Spleen (tissue), 11 donors: ENCODE measurements at regions not wholly inside any gene's neighbourhood (a gene's known extent, or its start where the extent isn't known, plus 50 kb on each side); places are given as distances from the start of the nearest gene placed in this dataset.

Experiments used
- DNase-seq: peaks from one replicate; pipeline ENCODE4 v3.0.0-alpha.2; 2020
- H3K27ac ChIP-seq, 8 donors: fragments of 200-600 bp; sonication (generic) in 7 of 8; 1 replicate in 4 of 8; 2 replicates in 4 of 8; pipeline versions ENCODE4 v1.5.0 to v1.8.0; 2016 to 2021; ENCODE audit warnings: inconsistent platforms in 4 of 8, mild to moderate bottlenecking in 4 of 8, moderate library complexity in 1 of 8
- H3K27me3 ChIP-seq, 7 donors: fragments of 200-600 bp; sonication (generic) in 6 of 7; replicated peaks in 1 of 7; 1 replicate in 4 of 7; 2 replicates in 3 of 7; pipeline versions ENCODE4 v1.5.0 to v1.8.0; 2016 to 2021; ENCODE audit warnings: inconsistent platforms in 3 of 7, mild to moderate bottlenecking in 1 of 7
- H3K36me3 ChIP-seq, 6 donors: fragments of 200-600 bp; sonication (generic) in 5 of 6; 1 replicate in 4 of 6; 2 replicates in 2 of 6; pipeline versions ENCODE4 v1.5.0 to v1.8.0; 2016 to 2021; ENCODE audit warnings: inconsistent platforms in 2 of 6
- H3K4me1 ChIP-seq, 6 donors: fragments of 200-600 bp; sonication (generic) in 5 of 6; 1 replicate in 3 of 6; 2 replicates in 3 of 6; pipeline versions ENCODE4 v1.5.0 to v1.8.0; 2016 to 2021; ENCODE audit warnings: inconsistent platforms in 3 of 6
- H3K4me3 ChIP-seq, 8 donors: fragments of 200-600 bp; sonication (generic) in 7 of 8; 1 replicate in 4 of 8; 2 replicates in 4 of 8; pipeline versions ENCODE4 v1.5.0 to v1.8.0; 2016 to 2021; ENCODE audit warnings: inconsistent platforms in 4 of 8, mild to moderate bottlenecking in 4 of 8, moderate library complexity in 2 of 8
- H3K9me3 ChIP-seq, 8 donors: fragments of 200-600 bp; sonication (generic) in 7 of 8; 1 replicate in 4 of 8; 2 replicates in 4 of 8; pipeline versions ENCODE4 v1.5.0 to v1.8.0; 2016 to 2021; ENCODE audit warnings: inconsistent platforms in 4 of 8
- POLR2A ChIP-seq, 3 donors: fragments of 450-650 bp; IDR thresholded peaks; one replicate each; pipeline ENCODE4 v1.5.1; 2017; ENCODE audit warnings: antibody characterized with exemption in 3 of 3, mild to moderate bottlenecking in 1 of 3
- POLR2AphosphoS5 ChIP-seq, 3 donors: sonication (generic); formaldehyde crosslinking; IDR thresholded peaks; one replicate each; pipeline ENCODE4 v1.5.1; 2017; ENCODE audit warnings: antibody characterized with exemption in 3 of 3
- WGBS, 5 donors: extraction: QIAGEN DNeasy Blood & Tissue Kit in 3 of 5; methylation state at CpG; one replicate each; pipeline versions ENCODE4 v1.1.5 to v1.1.7; 2013 to 2018; 5-methylcytosine and 5-hydroxymethylcytosine counted together
- intact Hi-C: fragments of 100-400 bp; cut with DNase I; formaldehyde crosslinking; loops from one replicate; pipeline ENCODE4 v1.15.0; 2023; ENCODE audit warnings: low total_unique reads
- TF ChIP-seq, protein P1 (sequence below), 11 experiments: fragments of 200-600 bp in 7 of 11; fragments of 450-650 bp in 4 of 11; sonication (generic) in 4 of 11; IDR thresholded peaks in 8 of 11; conservative IDR thresholded peaks in 3 of 11; 1 replicate in 7 of 11; 2 replicates in 4 of 11; pipeline versions ENCODE4 v1.4.0 to v1.8.0; 2016 to 2021; ENCODE audit warnings: antibody characterized with exemption in 11 of 11, inconsistent platforms in 4 of 11, mild to moderate bottlenecking in 1 of 11
- donor health status: healthy with polysubstance abuse.
- donor health status: DM: no; HTN: no; CAD: no; lungs with moderate emphysema.
- donor health status: DM: no; HTN: no; CAD: no.
- donor health status: Bipolar disorder and iron deficiency.
- donor health status: healthy.
- donor health status: DM: no; HTN: no; CAD: no.
- donor health status: DM: yes; HTN: yes; CAD: no.

DNA sequence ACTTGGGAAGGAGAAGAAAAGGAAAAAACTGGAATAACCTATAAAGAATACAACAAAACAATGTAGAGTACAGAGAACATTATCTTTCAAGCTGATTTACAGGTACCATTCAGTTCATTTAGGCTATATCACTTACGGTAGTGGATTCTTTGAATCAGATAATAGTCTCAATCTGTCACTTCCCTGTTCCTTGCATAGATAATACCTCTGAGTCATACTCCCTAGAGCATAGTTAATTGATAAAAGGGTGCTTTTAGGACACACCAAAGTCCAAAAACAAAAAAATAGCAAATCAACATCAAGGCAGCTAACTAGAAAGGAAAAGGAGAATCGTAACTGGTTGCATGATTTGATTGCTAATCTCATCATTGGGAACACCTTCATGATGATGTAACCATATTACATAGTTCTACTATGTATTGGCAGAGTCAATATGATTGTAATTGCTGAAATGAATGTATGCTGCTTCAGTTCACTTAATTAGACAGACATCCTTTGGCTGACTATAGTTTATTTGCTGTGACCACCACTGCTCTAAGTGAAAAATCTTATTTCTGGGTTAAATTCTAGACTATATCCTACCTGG is 844.4 kb downstream of the GATA3 start:
- Histone ChIP-seq H3K4me1 (no peaks in the 10 kb centered on the region), H3K36me3 (no peaks in the 10 kb centered on the region), H3K27ac (no peak overlapping the region), H3K9me3 (no peaks in the 10 kb centered on the region), H3K27me3 (no peaks in the 10 kb centered on the region), H3K4me3 (no peak overlapping the region)
- WGBS, 5 donors, result 76 to 90% (median 84%) methylated on average over 2 of the region's 2 CpGs
- TF ChIP-seq POLR2A (IDR thresholded peaks at IDR 0.05), result no peak
- TF ChIP-seq, protein P1, sequence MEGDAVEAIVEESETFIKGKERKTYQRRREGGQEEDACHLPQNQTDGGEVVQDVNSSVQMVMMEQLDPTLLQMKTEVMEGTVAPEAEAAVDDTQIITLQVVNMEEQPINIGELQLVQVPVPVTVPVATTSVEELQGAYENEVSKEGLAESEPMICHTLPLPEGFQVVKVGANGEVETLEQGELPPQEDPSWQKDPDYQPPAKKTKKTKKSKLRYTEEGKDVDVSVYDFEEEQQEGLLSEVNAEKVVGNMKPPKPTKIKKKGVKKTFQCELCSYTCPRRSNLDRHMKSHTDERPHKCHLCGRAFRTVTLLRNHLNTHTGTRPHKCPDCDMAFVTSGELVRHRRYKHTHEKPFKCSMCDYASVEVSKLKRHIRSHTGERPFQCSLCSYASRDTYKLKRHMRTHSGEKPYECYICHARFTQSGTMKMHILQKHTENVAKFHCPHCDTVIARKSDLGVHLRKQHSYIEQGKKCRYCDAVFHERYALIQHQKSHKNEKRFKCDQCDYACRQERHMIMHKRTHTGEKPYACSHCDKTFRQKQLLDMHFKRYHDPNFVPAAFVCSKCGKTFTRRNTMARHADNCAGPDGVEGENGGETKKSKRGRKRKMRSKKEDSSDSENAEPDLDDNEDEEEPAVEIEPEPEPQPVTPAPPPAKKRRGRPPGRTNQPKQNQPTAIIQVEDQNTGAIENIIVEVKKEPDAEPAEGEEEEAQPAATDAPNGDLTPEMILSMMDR (IDR thresholded peaks at IDR 0.05 in 8 of 11, conservative IDR thresholded peaks at IDR 0.05 in 3 of 11), result no peak
- TF ChIP-seq POLR2AphosphoS5 (IDR thresholded peaks at IDR 0.05), result no peak
- intact Hi-C loops, result no loop called here
- no peak for DNase-seq

DNA sequence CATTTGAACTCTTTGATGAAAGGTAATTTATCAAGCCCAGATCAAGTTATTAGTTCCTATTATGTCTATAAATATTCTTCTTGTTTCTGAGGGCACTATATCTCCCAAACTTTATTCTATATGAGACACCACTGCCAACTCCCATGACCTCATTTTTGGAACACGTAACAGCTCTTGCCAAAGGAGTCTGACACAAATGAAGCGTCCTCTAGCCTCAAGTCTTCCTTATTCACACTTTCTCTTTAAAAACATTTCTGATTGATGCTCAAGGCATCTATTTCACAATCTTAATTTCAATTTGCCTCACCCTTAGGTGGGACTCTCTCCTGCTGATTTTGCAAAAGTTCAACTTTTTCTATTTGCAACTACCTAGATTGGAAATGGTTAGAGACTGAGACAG is 848.4 kb downstream of the GATA3 start:
- Histone ChIP-seq H3K36me3 (no peaks in the 10 kb centered on the region), H3K4me1 (no peaks in the 10 kb centered on the region), H3K27me3 (no peaks in the 10 kb centered on the region), H3K4me3 (no peak overlapping the region), H3K27ac (no peak overlapping the region), H3K9me3 (no peaks in the 10 kb centered on the region)
- 69 to 90% (median 75%) methylated on average over 2 of the region's 2 CpGs for WGBS, 5 donors
- TF ChIP-seq POLR2AphosphoS5 (IDR thresholded peaks at IDR 0.05) (no peak), POLR2A (IDR thresholded peaks at IDR 0.05) (no peak)
- TF ChIP-seq, protein P1 (IDR thresholded peaks at IDR 0.05 in 8 of 11, conservative IDR thresholded peaks at IDR 0.05 in 3 of 11), result no peak
- intact Hi-C loops, result no loop called here
- DNase-seq, result no peak

DNA sequence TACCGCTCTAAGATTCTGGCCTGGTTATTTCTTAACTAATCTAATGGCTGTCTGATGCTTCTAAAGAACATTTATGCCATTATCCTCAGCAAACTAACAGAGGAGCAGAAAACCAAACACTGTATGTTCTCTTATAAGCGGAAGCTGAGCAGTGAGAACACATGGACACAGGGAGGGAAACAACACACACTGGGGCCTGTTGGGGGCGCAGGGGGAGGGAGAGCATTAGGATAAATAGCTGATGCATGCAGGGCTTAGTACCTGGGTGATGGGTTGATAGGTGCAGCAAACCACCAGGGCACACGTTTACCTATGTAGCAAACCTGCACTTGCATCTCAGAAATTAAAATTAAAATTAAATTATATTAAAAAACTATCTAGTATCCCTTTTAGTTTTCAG is 853.5 kb downstream of the GATA3 start:
- H3K36me3 ChIP-seq, result no peaks in the 10 kb centered on the region
- DNase-seq, result no peak
- no peaks in the 10 kb centered on the region for H3K9me3 ChIP-seq
- H3K4me1 ChIP-seq, result no peaks in the 10 kb centered on the region
- no peak overlapping the region for H3K27ac ChIP-seq
- intact Hi-C loops, result no loop called here
- no peak overlapping the region for H3K4me3 ChIP-seq
- 83 to 88% (median 86%) methylated on average over 4 of the region's 4 CpGs for WGBS, 5 donors
- no peaks in the 10 kb centered on the region for H3K27me3 ChIP-seq
- TF ChIP-seq POLR2A (IDR thresholded peaks at IDR 0.05) (no peak), POLR2AphosphoS5 (IDR thresholded peaks at IDR 0.05) (no peak)
- TF ChIP-seq, protein P1 (IDR thresholded peaks at IDR 0.05 in 8 of 11, conservative IDR thresholded peaks at IDR 0.05 in 3 of 11), result no peak

DNA sequence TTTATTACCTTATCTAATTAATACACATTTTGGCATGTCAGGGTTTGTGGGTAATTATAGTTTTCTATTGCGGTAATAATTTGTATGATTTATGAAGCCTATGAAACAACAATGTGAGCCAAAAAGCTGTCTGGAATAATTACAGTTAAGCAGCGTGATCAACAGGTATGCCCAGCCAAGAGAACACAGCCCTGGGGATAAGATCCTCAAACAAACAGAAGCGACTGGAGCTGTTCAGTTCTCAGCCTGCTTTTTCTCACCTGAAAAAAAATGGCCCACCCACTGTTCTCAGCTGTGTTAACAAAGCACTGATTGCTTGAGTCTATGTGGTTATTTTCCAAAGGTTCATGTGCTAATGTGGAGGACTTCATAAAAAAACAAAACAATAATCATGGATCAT is 855.8 kb downstream of the GATA3 start:
- no peak overlapping the region for H3K4me3 ChIP-seq
- DNase-seq, result no peak
- H3K27me3 ChIP-seq, result no peaks in the 10 kb centered on the region
- H3K4me1 ChIP-seq, result no peaks in the 10 kb centered on the region
- H3K27ac ChIP-seq, result no peak overlapping the region
- no peaks in the 10 kb centered on the region for H3K36me3 ChIP-seq
- intact Hi-C loops, result no loop called here
- TF ChIP-seq, protein P1 (IDR thresholded peaks at IDR 0.05 in 8 of 11, conservative IDR thresholded peaks at IDR 0.05 in 3 of 11), result no peak
- TF ChIP-seq POLR2A (IDR thresholded peaks at IDR 0.05), result no peak
- TF ChIP-seq POLR2AphosphoS5 (IDR thresholded peaks at IDR 0.05), result no peak
- WGBS, 5 donors, result 64 to 90% (median 79%) methylated on average over 3 of the region's 3 CpGs
- no peaks in the 10 kb centered on the region for H3K9me3 ChIP-seq
